Activated naive CD8-positive, alpha-beta T cell treated with anti-CD3 and anti-CD28 coated beads, Interleukin-2, amount 50 U/mL, for 16 hours (primary cell): ENCODE measurements at regions not wholly inside any gene's neighbourhood (a gene's known extent, or its start where the extent isn't known, plus 50 kb on each side); places are given as distances from the start of the nearest gene placed in this dataset.
"Not testable (repeated sequence)": the region's sequence is repeated elsewhere in the genome, so short reads cannot be mapped to it uniquely, and the experiment has no call there.

Experiments used
- DNase-seq: peaks from one replicate; pipeline ENCODE4 v3.0.0-alpha.2; 2020; ENCODE audit warnings: low read depth, low spot score

GRCh38 chr4:181776264-181777054, 466.7 kb upstream of the TENM3 start:
- no peak for DNase-seq

DNA sequence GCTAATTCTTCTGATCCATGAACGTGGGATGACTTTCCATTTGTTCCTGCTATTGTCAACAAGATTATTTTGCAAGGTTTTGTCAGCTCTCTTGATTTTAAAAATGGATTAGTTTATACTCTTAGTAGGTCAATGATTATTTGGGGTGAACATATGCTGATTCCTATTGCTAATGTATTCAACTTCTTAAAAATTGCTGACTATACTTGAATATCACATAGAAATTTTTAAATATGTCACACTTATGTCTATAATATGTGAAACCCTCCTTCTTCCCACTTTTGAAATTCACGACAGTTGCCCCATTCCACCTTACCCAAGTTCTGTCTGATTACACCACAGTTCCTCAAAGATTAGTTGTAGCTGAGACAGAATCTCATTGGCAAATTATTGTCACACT, 465.7 kb upstream of the TENM3 start:
- DNase-seq, result no peak

- no peak for DNase-seq
Observed at GRCh38 chr4:181784881-181785280, 458.3 kb upstream of the TENM3 start.

- no peak for DNase-seq
Observed at GRCh38 chr4:181792641-181793040, 450.6 kb upstream of the TENM3 start.

- no peak for DNase-seq
Observed at GRCh38 chr4:181793096-181793495, 450.1 kb upstream of the TENM3 start.

- DNase-seq, result no peak
Observed at GRCh38 chr4:181796502-181796901, 446.7 kb upstream of the TENM3 start.

DNA sequence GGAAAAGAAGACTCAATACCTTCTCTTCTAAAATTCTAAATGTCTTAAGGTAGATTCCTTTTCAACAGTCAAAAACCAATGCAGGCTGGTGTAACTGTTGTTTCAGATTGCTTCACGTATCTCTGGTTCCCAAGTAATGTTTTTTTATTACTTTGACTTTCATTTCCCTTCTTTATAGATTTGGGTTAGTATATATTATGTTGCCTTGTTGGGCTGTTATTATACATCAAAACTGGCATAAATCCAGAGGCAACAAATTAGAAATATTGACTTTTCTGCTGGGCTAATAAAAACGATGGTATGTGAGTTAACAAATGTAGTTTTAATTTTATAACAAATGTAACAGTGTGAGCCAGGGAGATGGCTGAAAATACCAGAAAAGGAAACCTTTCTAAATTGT, 444.7 kb upstream of the TENM3 start:
- no peak for DNase-seq

GRCh38 chr4:181799561-181800069, 443.6 kb upstream of the TENM3 start:
- DNase-seq, result no peak

DNA sequence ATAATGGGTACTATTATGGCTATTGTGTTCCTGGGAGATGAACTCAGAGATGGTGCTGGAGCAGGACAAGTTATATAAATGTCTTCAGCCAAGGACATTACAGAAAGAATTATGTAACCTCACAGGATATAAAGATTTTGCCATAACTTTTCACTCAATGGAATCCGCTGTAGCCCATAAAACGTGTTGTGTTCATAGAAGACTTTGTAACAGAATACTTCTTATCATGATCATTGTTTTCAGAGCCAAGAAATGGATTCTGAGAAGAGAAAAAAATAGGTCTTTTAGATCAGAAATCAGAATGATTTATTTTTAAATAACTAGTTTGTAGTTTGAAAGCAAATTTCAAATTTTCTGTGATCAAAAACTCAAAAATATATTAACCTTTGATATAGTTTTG, 441.0 kb upstream of the TENM3 start:
- no peak for DNase-seq

GRCh38 chr4:181807771-181808170, 435.4 kb upstream of the TENM3 start:
- no peak for DNase-seq

DNA sequence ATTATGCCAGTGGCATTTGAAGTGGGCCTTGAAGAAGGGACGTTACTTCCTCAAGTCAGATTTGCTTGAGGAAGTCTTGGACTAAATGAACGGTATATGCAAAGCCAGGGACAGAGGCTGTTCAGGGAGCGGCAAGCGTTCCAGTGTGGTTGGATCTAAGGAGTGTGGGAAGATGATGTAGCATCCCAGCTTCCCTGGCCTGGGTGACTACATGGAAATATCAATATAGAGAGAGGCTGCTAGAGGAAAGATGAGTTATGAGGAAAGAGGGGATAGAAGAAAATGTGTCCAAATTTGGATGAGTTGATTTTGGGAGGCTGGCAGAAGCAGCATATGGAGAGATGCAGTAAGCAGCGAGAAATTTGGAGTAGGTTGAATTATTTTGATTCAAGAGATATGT, 432.5 kb upstream of the TENM3 start:
- no peak for DNase-seq

DNA sequence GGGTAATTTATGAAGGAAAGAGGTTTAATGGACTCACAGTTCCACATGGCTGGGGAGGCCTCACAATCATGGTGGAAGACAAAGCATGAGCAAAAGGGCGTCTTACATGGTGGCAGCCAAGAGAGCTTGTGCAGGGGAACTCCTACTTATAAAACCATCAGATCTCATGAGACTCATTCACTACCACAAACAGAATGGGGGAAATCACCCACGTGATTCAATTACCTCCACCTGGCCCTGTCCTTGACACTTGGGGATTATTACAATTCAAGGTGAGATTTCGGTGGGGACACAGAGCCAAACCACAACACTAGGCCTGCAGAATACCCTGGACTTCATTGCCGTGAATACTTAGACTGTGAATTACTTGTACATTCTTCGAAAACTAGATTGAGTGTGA, 431.7 kb upstream of the TENM3 start:
- DNase-seq, result not testable (repeated sequence)

- DNase-seq, result no peak
Observed at GRCh38 chr4:181819946-181820345, 423.3 kb upstream of the TENM3 start.

DNA sequence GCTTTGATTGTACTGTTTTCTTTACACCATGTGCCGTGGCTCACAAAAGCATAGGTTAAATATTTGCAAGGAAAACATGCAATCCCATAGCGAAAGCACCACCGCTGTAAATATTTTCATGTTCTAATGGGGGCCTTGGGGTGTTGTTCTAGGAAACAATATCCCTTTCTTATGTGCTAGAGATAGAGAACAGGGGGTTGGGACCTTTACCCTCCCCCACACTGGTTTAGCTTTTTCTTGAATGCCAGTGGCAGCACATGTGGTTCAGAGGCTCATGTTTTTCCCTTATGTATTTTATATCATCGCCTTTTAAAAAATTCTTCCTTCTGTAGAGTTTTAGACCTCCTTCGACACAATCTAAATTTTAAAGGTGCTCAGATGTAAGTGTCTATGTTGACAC, 422.6 kb upstream of the TENM3 start:
- DNase-seq, result no peak

DNA sequence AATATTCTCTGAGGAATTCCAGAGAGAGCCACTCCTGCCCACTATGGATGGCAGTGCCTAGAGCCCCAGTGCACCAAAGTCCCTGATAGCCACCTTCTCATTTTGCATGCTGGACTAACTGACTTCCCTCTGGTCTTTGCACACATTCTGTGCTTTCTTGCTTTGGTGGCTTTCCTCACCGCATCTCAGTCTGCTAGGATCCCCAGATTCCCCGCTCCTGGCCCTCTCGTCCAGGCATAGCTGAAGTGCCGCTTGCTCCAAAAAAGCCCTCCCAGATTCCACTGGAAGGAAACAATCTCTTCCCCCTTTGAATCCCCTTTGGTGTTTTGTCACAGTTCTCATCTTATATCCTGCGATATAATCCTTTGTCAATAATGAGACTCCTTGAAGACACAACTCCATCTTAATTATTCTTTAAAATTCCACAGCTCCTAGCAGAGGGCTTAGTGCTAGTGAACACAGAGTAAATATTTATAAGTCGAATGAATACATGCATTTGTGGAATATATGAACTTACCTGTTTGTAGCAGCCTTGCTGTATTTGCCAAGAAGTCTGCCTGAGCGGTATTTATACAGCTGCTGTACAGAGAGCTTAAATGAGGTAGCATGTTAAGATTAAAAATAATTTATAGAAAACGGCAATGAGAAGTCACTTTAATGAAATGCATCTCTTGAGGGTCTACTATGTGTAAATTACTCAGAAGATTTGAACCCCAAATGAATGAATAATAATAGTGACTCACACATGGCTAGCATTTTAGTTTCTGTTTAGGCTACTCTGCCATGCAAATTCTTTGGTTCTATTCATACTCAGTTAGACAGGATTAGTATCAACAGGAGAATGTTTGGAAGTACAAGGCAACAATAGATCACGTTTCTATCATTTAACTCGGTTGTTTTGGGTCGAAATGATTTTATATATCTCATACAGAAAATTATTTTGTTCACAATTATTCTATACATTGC, 421.9 kb upstream of the TENM3 start:
- no peak for DNase-seq

DNA sequence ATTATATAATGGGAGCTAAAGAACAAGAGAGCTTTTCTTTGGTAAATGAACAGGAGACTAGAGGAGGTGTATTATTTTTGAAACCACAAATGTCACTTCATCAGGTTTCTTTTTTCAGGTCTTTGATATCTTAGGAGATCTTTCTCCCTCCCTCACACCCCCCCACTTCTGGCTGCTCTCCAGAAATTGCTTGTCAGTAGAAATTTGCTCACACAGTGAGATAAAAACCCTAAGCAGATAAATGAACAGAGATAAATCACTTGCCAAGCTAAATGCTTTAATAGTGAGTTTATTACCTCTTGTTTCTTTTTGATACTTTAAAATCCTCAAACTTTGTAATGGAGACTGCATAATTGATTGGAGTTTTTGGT, 421.2 kb upstream of the TENM3 start:
- DNase-seq, result no peak

GRCh38 chr4:181823183-181823582, 420.0 kb upstream of the TENM3 start:
- no peak for DNase-seq

GRCh38 chr4:181823645-181824044, 419.6 kb upstream of the TENM3 start:
- no peak for DNase-seq

DNA sequence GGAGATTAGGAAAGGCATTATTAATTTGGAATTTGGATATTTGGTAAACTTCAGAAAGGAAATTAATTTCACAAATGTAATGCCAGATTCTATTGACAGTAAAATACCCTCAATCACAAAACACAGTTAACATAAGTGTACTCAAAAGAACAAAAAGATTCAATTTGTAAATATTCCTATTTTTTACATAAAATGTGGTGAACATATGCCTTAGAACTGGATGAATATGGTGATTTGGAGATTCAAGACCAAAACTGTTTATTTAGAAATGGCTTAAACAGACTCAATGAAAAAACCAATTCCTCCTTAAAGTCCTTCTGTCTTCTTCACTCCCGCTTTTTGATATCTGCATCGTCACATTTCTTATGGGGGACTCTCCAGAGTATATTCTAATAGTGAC, 417.6 kb upstream of the TENM3 start:
- no peak for DNase-seq

DNA sequence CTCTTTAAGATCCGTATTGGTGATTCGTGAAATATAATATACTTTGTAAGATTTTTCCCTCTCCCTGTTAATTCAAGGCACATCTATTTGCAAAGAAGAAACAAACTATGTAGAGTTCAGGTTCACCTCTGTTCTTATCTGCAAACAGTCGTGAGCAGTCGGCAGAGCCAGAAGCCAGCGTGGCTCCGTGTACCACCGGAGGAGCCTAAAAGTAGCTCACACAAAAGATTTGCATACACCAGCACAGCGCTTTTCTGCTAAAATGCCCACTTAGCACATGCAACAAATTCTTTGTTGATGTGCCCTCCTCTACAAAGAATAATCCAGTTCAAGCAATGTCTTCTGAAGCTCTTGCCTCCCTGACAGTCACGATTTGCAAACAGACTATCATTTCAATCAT, 416.0 kb upstream of the TENM3 start:
- DNase-seq, result no peak

DNA sequence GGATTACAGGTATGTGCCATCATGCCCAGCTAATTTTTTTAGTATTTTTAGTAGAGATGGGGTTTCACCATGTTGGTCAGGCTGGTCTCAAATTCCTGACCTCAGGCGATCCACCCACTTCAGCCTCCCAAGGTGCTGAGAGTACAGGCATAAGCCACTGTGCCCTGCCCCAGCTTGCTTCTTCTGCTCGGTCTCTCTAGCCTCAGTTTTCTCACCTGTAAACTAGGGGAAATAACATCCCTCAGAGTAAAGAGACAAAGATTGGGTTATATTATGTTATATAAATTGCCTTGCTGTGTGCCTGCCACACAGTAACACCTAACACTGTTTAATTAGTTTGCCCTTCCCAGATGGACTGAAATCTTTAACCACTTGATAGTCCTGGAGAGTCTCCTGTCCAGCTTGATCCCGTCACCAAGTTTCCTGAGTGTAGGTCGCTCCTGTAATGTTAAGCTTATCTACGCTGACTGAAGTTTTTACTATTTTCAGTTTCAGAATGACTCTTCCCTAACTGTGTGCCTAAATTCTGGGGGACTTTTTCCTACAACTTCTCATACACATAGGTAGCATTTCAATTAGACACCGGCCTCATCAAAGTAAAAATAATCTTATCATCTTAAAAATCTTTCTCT, 412.7 kb upstream of the TENM3 start:
- no peak for DNase-seq

DNA sequence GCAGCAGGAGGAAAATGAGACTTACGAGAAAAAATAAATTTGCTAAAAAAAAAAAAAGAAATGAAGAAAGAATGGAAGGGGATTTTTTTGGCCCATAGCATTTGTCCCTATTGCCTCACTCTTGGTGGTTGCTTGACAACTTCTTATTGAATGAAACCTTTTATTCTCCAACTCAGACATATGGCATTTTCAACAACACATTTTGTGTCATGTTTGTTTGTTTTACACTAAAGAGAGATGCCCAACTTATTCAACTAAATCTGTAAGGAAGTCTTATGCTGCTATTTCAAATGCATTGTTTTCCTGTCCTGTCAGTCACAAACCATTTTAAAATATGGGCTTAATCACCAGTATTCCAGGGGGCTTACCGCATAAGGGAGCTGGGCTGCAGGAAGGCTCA, 409.1 kb upstream of the TENM3 start:
- DNase-seq, result no peak
